ENCODE measurements at regions not wholly inside any gene's neighbourhood (a gene's known extent, or its start where the extent isn't known, plus 50 kb on each side); places are given as distances from the start of the nearest gene placed in this dataset.

DNA sequence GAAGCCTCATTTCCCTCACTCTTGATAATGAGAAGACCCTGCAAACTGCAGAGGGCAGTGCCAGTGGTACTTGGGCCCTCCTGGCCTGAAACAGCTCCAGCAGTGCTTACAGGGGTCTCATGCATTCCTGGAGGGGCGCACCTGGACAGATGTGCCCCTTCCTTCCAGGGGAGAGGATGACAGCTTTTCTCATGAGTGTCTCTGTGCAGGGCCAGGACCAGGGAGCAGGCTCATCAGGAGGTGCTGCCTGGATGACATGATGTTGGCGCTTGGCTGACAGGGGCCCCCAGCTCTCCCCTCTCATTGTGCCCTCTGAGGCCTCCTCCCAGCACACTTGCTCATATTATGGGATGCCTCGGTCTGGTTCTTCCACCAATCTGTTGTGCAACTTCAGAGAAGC, 95.1 kb upstream of the MYCN start:
- DNase-seq, result no peak

DNA sequence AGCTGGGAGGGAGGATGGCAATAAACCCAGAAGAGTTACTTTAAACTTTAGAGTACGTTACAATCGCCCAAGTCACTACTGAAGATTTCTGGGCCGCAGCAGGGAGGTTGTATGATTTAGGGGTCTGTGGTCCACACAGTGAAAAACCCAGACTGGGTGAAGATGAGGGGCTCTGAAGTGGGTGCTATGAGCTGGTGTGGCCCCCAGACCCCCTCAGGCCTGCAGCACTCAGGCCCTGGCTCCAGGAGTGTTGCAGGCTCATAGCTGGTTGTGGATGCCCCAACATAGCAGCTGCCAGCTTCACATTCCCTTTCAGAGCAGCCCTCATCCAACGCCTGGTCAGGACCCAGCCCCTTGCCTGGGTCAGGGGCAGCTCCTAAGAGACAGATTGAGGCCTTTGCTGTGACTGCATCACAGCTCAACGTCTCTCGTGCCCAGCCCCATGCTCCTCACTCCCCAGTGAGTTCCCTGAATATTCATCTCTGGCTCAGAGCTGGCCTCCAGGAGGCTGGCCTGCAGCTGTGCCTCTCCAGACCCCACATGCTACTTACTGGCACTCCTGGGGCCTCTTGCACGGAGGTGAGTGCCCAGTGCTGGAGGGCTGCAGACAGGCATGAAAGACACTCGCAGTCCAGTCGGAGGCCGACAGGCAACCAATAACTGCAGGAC, 94.5 kb upstream of the MYCN start:
- no peak for DNase-seq

DNA sequence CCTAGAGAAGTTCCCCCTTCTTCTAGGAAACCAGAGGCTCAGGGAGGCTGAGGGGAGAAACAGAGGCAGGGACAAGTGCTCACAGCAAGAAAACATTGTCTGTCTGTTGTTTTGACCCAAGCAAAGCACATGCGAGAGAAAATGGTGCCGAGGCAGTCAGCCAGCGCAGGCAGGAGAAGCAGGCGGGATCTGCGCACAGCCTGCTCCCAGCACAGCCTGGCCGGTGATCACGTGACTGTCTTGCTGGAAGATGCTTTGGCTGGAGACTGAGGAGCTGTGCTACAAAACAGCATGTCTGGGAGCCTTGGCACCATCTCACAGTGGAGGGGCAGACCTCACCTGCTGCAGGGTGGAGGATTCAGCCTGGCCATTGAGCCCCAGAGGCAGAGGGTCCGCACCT, 93.7 kb upstream of the MYCN start:
- no peak for DNase-seq

DNA sequence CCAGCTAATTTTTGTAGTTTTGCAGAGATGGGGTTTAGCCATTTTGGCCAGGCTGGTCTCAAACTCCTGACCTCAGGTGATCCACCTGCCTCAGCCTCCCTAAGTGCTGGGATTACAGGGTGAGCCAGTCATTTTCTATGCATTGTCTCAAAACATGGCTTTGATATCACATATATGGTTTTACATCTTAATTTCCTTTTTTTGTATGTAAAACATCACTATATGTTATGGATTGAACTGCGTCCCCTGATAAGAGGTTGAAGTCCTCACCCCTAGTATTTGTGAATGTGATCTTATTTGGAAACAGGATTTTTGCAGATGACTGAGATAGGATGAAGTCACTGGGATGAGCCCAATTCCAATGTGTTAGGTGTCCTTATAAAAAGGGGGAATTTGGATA, 89.8 kb upstream of the MYCN start:
- no peak for DNase-seq

DNA sequence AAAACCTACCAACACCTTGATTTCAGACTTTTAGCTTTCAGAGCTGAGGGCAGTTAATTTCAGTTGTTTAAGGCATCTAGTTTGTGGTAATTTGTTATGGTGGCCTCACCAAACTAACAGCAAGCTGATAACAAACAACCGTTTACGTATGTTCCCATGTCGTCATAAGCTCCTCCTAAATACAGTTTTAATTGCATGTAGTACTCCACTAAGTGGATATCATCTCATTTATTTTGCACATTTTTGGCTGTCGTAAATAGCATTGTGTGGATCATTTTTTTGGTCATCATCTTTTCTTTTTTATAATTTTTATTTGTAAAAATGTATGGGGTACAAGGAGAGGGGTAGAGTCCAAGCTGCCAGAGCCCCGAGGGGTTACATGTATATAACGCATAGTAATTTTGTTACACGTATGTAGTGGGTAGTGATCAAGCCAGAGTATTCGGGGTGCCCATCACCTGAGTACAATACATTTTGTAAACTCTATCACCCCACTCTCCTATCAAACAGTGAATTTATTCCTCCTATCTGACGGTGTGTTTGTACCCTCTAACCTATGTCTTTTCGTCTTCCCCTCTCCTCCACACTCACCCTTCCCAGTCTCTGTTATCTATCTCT, 89.2 kb upstream of the MYCN start:
- no peak for DNase-seq

DNA sequence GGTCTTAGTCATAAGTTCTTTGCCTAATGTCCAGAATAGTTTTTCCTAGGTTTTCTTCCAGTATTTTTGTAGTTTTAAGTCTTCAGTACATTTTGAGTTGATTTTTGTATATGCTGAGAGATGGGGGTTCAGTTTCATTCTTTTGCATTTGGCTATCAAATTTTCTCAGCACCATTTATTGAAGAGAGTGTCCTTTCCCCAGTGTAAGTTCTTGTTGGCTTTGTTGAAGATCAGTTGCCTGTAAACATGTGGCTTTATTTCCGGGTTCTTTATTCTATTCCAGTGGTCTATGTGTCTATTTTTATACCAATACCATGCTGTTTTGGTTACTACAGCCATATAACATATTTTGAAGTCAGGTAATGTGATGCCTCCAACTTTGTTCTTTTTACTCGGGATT, 87.5 kb upstream of the MYCN start:
- no peak for DNase-seq

DNA sequence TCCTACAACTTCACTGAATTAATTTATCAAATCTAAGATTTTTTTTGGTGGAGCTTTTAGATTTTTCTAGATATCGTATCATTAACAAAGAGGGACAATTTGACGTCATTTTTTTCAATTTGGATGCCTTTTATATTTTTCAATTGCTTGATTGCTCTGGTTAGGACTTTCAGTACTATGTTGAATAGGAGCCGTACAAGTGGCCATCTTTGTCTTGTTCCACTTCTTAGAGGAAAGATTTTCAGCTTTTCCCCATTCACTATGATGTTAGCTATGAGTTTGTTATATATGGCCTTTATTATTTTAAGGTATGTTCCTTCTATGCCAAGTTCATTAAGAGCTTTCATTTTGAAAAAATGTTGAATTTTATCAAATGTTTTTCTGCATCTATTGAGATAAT, 86.4 kb upstream of the MYCN start:
- no peak for DNase-seq

DNA sequence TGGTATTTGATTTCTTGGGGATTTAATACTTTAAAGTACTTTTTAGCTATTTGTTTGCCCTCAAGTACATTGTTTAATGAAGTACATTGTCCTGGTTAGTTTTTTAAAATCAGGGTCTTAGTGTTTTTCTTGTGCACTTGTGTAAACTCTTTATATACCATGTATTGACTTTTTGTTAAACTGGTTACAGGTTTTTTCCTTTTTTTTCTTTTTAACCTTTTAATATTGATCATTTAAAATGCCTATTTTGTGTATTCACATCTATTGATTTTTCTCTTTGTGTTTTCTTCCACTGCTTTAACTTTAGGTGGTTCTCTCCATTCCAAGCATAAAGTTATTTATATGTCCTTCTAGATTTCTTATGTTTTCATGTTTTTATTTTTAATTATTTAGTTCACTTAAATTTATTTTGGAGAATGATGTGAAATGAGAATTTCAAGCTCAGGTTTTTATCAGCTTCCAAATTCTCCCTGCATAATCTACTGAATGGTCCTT, 84.5 kb upstream of the MYCN start:
- DNase-seq, result no peak

DNA sequence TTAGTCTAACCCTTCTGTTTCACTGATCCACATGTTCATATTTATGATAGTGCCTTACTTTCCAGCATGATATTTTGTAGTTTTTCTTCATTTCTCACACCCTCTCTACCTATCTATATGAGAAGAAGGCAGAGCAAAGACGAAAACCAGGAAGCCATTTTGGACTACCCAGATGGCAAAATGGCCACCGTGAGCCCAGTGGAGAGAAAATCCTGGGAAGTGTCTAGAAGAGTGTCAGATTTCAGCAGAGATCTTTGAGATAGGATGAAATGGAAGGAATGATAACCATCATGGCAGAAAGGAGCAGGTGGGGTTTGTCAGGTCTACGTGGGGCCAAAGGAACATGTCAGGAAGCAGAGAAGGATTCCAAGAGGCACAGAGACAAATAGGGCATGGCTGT, 84.0 kb upstream of the MYCN start:
- DNase-seq, result no peak

DNA sequence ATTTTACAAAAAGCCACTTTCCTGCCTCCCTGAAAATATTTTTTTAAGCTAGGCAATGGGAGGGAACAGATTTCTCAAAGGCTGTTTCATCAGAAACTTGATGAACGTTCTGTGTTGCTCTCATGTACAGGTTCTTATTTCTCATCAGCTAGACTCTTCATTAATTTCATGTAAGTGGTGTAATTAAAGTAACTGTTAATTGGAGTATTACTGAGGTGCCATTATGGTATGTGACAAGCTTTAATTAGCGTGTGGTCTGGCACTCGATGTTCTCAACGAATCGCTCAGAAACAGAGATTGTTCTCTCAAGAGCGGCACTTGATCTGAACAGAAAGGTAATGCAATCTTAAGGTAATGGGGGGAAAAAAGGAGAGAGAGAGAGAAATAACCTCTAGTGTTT, 81.9 kb upstream of the MYCN start:
- no peak for DNase-seq

DNA sequence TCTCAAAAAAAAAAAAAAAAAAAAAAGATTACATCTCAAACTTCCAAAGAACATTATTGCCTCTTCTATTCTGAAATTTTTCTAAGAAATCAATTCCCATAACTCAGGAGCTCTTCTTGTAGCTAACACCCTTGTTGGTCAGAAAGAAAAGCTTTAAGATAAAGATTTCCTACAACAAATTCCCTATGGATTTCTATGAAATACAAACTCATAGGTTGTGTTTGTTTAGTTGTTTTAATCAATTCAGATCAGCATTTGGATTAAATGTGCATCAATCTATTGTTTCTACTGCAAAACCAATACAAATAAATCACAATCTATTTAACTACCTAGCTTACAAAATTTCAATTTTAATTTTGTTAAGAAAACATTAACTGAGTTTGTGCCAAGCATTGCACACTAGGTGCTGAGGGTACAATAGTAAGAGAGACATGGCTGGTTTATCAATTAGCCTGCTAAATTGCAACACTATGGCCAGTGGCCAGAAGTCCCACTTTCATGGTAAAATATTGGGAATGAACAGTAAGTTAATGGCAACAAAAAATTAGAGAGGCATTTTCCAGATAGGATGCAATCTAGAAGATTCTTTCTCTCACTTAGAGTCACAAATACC, 80.2 kb upstream of the MYCN start:
- DNase-seq, result no peak

DNA sequence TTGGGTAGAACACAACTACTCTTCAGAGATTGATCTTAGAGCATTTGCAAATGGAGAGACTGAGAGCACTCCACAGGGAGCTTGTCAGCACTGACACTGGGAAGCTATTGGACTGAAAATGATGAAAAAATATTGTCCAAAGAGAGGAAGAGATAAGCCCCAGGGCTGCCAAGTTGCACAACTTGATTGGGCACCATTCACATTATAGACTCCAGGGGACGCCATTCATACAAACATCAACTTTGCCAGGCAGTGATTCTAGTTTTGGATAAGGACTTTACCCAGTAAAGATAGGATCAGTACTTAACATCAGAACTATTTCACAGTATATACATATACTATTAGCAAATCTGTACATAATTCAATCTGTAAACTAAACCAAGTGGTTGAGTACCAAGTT, 79.6 kb upstream of the MYCN start:
- no peak for DNase-seq

DNA sequence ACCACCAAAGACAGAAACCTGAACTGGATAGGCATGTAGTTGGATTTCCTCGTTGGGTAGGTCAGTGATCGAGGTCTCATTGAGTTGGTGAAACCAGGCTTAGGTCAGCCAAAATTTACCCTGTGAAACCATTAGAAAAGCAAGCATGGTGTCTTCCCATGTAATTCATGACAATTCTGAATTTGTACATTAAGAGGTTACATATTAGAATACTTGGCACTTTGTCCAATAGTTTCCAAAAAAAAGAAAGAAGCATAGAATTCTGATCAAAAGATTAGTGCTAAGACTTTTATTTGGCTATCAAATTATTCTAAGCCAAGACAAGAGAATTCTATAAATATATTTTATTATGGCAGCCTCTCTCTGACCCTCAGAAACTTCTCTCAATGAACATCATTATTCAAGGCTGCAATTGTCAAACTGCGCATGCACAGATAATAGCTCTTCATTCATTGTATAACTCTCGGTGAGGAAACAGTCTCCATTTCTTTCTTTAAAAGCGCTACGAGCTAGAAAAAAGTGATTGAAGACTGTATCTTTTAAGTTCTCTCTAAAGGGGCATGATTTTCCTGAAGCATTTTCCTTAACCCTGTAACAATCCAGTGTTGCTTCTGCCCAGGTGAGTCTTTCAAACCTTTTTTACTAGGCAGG, 79.1 kb upstream of the MYCN start:
- no peak for DNase-seq

DNA sequence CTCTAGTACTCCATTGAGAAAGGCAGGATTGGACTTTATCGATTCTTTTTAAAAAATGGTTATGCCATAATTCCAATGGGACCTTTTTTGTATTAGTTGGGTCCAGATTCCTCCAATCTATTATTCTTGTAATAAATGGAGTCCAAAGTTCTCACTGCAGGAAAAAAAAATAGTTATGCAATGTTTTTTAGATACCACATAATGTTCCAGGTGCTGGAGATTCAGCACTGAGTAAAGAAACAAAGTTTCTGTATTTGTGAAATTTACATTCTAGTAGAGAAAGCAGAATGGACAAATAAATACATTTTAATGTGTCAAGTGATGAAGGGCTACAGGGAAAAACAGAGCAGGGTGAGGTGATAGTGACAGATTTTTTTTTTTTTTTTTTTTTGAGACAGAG, 78.5 kb upstream of the MYCN start:
- DNase-seq, result no peak

DNA sequence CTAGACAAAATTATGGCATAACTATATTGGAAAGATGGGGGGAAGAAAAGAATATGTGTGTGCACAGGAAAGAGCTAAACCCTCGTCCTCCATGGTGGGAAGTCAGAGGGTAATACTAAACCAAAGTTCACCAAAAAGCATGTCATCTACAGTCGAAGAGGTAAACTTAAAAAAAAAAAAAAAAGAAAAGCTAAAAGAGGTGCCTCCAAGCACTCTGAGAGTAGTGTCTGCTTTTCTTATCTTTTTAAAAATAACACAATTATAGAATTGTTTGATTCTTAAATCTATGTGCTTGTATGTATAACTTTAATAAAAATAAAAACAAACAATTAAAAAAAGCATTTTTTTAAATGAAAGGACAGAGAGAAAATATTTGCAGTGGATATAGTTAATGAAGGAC, 77.3 kb upstream of the MYCN start:
- DNase-seq, result no peak

DNA sequence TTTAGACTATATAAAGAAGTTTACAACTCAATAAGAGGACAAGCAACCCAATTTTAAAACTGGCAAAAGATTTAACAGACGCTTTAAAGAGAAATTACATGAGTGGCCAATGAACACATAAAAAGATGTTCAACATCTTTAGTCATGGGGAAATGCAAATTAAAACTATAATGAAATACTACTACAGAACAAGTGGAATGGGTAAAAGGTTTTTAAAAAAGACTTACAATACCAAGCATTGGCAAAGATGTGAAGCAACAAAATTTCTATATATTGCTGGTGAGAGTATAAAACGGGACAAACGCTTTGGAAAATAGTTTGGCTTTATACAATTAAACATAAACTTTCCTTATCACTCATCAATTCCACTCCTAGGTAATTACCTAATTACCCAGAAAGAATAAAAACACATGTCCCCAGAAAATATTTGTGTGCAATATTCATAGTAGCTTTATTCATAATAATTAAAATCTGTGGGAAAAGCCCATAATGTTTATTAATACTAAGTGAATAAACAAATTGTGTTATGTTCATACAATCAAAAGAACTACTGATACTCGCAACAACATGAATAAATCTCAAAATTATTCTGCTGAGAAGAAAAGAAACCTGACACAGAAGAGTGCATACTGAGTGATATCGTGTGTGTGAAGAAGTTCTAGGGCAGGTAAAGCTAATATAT, 76.7 kb upstream of the MYCN start:
- no peak for DNase-seq

DNA sequence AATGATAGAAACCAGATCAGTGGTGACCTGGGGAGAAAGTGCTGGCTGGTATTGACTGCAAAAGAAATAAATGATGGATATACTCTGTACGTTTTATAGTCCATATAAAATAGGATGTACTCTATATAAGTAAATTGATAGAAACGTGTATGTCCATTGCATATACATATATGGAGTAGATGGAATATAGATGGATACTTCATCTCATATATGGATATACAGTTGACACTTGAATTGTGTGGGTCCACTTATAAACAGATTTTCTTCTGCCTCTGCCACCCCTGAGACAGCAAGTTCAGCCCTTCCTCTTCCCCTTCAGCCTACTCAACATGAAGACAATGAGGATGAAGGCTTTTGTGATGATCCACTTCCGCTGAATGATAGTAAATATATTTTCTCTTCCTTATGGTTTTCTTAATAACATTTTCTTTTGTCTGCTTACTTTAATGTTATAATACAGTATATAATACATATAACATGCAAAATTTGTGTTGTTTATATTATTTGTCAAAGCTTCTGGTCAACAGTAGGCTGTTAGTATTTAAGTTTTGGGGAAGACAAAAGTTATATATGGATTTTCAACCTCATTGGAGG, 76.1 kb upstream of the MYCN start:
- DNase-seq, result no peak

DNA sequence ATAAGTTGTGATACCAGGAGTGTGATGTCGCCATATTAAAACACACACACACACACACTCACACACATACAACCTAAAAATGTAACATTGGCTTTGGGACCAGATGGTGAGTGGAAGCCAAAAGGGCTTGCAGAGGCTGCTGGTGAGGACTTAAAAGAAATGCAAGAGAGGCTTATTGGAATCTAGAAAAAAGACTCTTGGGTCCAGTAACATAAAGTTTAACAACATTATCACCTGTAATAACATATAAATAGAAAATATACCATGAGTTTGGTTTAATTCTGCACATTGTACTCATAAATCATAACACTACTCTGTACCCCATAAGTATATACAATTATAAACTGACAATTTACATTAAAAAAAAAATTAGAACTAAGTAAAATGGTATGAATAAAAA, 74.4 kb upstream of the MYCN start:
- no peak for DNase-seq

DNA sequence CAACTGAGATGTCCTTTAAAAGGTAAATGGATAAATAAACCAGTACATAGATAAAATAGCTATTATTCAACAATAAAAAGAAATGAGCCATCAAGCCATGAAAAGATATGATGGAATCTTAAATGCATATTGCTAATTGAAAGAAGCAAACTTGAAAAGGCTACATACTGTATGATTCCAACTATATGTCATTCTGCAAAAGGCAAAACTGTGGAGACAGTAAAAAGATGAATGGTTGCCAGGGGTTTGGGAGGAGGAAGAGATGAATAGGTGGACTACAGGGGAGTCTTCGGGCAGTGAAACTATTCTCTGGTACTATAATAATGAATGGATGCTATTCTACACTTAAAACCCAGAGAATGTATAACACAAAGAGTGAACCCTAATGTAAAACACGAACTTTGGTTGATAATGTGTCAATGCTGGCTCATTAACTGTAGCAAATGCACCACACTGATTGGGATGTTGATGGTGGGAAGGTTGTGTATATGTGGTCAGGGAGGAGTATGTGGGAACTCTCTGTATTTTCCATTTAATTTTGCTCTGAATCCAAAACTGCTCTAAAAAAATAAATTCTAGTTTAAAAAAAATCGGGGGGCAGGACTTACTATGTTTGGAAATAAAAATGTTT, 73.7 kb upstream of the MYCN start:
- no peak for DNase-seq

DNA sequence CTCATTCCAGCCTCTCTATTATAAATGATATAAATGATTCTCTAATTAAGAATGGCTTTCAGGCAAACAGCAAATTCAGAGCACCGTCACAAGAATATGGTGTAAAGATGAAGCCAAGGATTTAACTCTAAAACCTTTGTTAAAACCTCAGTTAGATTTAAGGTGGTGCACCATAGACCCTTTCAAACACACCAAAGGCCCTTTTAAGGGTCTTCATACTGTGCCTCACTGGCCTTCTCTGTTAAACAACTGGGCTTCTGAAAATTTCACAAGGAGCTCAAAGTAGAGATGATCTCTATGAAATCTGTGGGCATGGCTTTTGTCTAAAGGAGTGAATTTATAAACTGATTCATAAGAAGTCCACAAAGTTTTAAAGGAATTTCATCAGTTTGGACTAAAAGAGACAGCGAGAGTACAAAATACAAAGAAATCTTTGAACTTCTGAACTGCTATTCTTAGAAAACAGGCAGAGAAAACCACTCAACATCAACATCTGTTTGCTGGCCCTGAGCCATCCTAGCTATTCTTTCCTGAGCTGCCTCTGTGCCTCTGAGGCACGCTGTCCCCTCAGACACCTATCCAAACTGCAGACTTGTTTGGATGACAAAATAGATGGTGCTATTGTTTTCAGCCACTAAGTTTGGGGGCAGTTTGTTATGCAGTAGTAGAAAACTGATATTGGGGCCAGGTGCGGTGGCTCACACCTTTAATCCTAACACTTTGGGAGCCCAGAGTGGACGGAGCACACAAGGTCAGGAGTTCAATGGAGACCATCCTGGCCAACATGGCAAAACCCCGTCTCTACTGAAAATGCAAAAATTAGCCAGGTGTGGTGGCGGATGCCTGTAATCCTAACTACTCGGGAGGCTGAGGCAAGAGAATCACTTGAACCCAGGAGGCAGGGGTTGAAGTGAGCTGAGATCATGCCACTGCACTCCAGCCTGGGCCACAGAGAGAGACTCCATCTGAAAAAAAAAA, 72.9 kb upstream of the MYCN start:
- no peak for DNase-seq

DNA sequence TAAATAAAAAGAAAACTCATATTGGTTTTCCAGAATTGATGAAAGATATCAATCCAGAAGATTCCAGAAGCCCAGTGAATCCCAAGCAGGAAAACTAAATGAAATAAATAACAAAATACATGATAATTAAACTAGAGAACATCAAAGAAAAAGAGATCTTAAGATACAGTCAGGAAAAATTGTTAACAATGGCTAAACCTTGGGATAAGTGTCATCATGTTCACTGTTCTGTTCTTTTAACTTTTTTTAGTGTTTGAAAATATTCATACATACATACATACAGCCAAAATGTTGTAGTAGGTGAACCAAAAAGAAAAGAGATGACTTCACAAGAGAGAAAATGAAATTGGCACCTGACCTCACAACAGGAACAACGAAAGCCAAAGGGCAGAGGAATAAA, 72.2 kb upstream of the MYCN start:
- no peak for DNase-seq

Data from fibroblast of skin of back (primary cell).